GM23338 (cell line): ENCODE measurements at regions not wholly inside any gene's neighbourhood (a gene's known extent, or its start where the extent isn't known, plus 50 kb on each side); places are given as distances from the start of the nearest gene placed in this dataset.
"Not testable (repeated sequence)": the region's sequence is repeated elsewhere in the genome, so short reads cannot be mapped to it uniquely, and the experiment has no call there.

Source experiments
- ATAC-seq: fragments of 200-7000 bp; cut with Tn5 transposase; 3 replicates; pipeline ENCODE4 v1.9.1; 2020
- DNase-seq: peaks from one replicate; pipeline ENCODE4 v3.0.0-alpha.2; 2015; ENCODE audit warnings: low spot score
- H2AFZ ChIP-seq: fragments of 200-600 bp; sonication (generic); 2 replicates; pipeline ENCODE4 v1.8.0; 2016; ENCODE audit warnings: antibody characterized with exemption, mild to moderate bottlenecking, moderate library complexity
- H3F3A ChIP-seq: fragments of 200-600 bp; sonication (generic); replicated peaks from 2 replicates; pipeline ENCODE4 v1.8.0; 2017; ENCODE audit warnings: antibody characterized with exemption, mixed run types, low read depth
- H3K27ac ChIP-seq: fragments of 200-600 bp; sonication (generic); 2 replicates; pipeline ENCODE4 v1.6.1; 2016; ENCODE audit warnings: low read depth
- H3K27me3 ChIP-seq: fragments of 200-600 bp; sonication (generic); 2 replicates; pipeline ENCODE4 v1.8.0; 2016; ENCODE audit warnings: mild to moderate bottlenecking, mixed run types, moderate library complexity; ENCODE audit not compliant: insufficient read depth
- H3K36me3 ChIP-seq: fragments of 200-600 bp; sonication (generic); 2 replicates; pipeline ENCODE4 v1.8.0; 2016; ENCODE audit warnings: mild to moderate bottlenecking; ENCODE audit not compliant: insufficient read depth
- H3K4me1 ChIP-seq: fragments of 200-600 bp; sonication (generic); 2 replicates; pipeline ENCODE4 v1.8.0; 2016; ENCODE audit warnings: mild to moderate bottlenecking, moderate library complexity; ENCODE audit not compliant: insufficient read depth
- H3K4me2 ChIP-seq: fragments of 200-600 bp; sonication (generic); 2 replicates; pipeline ENCODE4 v1.7.1; 2017; ENCODE audit warnings: mixed run types
- H3K4me3 ChIP-seq: fragments of 200-600 bp; sonication (generic); 2 replicates; pipeline ENCODE4 v1.6.1; 2016; ENCODE audit warnings: mixed run types
- H3K79me2 ChIP-seq: fragments of 200-600 bp; sonication (generic); replicated peaks from 2 replicates; pipeline ENCODE4 v1.8.0; 2017; ENCODE audit warnings: mild to moderate bottlenecking; ENCODE audit not compliant: insufficient read depth
- H3K9me2 ChIP-seq: fragments of 200-600 bp; sonication (generic); 2 replicates; pipeline ENCODE4 v1.8.0; 2017; ENCODE audit not compliant: insufficient read depth
- H4K20me1 ChIP-seq: fragments of 200-600 bp; sonication (generic); replicated peaks from 2 replicates; pipeline ENCODE4 v1.8.0; 2017; ENCODE audit warnings: mild to moderate bottlenecking; ENCODE audit not compliant: insufficient read depth
- H3K27ac Mint-ChIP-seq: 2 replicates; pipeline ENCODE4 v1.8.0; 2020; ENCODE audit warnings: inconsistent platforms, mild to moderate bottlenecking, moderate library complexity, mixed read lengths
- H3K27me3 Mint-ChIP-seq: 3 replicates; pipeline ENCODE4 v1.8.0; 2022; ENCODE audit warnings: low read depth, mild to moderate bottlenecking, moderate library complexity, mixed read lengths, inconsistent platforms; ENCODE audit not compliant: insufficient read depth, poor library complexity
- H3K36me3 Mint-ChIP-seq: 3 replicates; pipeline ENCODE4 v1.8.0; 2021; ENCODE audit warnings: low read depth, mild to moderate bottlenecking, inconsistent platforms, moderate library complexity, mixed read lengths
- H3K4me1 Mint-ChIP-seq: 3 replicates; pipeline ENCODE4 v1.8.0; 2020; ENCODE audit warnings: mild to moderate bottlenecking, inconsistent platforms, mixed read lengths
- H3K4me3 Mint-ChIP-seq: 3 replicates; pipeline ENCODE4 v1.8.0; 2021; ENCODE audit warnings: moderate library complexity, mild to moderate bottlenecking, inconsistent platforms, mixed read lengths
- H3K9me3 Mint-ChIP-seq: 3 replicates; pipeline ENCODE4 v1.8.0; 2020; ENCODE audit warnings: moderate library complexity, mild to moderate bottlenecking, inconsistent platforms, mixed read lengths
- POLR2AphosphoS5 ChIP-seq: IDR thresholded peaks from 2 replicates; pipeline ENCODE4 v1.6.1; 2016; ENCODE audit warnings: antibody characterized with exemption, low read depth
- REST ChIP-seq: IDR thresholded peaks from one replicate; pipeline ENCODE4 v1.6.1; 2018; ENCODE audit warnings: antibody characterized with exemption; ENCODE audit not compliant: unreplicated experiment
- STAT1 ChIP-seq: IDR thresholded peaks from one replicate; pipeline ENCODE4 v1.6.1; 2016; ENCODE audit warnings: antibody characterized with exemption; ENCODE audit not compliant: unreplicated experiment
- TF ChIP-seq, protein P1 (sequence below): IDR thresholded peaks from 2 replicates; pipeline ENCODE4 v1.6.1; 2016; ENCODE audit warnings: antibody characterized with exemption

- TF ChIP-seq, protein P1, sequence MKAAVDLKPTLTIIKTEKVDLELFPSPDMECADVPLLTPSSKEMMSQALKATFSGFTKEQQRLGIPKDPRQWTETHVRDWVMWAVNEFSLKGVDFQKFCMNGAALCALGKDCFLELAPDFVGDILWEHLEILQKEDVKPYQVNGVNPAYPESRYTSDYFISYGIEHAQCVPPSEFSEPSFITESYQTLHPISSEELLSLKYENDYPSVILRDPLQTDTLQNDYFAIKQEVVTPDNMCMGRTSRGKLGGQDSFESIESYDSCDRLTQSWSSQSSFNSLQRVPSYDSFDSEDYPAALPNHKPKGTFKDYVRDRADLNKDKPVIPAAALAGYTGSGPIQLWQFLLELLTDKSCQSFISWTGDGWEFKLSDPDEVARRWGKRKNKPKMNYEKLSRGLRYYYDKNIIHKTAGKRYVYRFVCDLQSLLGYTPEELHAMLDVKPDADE, result no peak
- TF ChIP-seq STAT1 (no peak), POLR2AphosphoS5 (no peak), REST (no peak)
Observed at GRCh38 chr3:66648975-66649374, 148.2 kb upstream of the LRIG1 start (continued).

DNA sequence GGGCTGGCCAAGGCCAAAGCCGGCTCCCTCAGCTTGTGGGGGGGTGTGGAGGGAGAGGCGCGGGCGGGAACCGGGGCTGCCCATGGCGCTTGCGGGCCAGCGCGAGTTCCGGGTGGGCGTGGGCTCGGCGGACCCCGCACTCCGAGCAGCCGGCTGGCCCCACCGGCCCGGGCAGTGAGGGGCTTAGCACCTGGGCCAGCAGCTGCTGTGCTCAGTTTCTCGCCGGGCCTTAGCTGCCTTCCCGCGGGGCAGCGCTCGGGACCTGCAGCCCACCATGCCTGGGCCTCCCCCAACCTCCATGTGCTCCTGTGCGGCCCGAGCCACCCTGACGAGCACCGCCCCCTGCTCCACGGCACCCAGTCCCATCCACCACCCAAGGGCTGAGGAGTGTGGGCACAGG, 150.7 kb upstream of the LRIG1 start:
- H3K9me2 ChIP-seq, ATAC-seq, H3K4me3 ChIP-seq, H2AFZ ChIP-seq, DNase-seq, H3K27me3 ChIP-seq, H3K4me3 Mint-ChIP-seq, H3K27ac ChIP-seq, H3K36me3 Mint-ChIP-seq, H3K27ac Mint-ChIP-seq, H3K4me2 ChIP-seq, H3K9me3 Mint-ChIP-seq, H4K20me1 ChIP-seq, H3K27me3 Mint-ChIP-seq, H3K79me2 ChIP-seq, H3K4me1 ChIP-seq, H3K36me3 ChIP-seq, H3F3A ChIP-seq: not testable (repeated sequence)
- H3K4me1 Mint-ChIP-seq, result peaks cover 13% of the 10 kb centered on the region; the same call in 2 of the 3 replicates

GRCh38 chr3:66652100-66652499, 151.3 kb upstream of the LRIG1 start:
- not testable (repeated sequence) for H3K27me3 Mint-ChIP-seq, H3K27me3 ChIP-seq, DNase-seq, H3K4me2 ChIP-seq, H3K36me3 ChIP-seq, H3K4me3 ChIP-seq, H3K27ac ChIP-seq, H3K27ac Mint-ChIP-seq, ATAC-seq, H3K36me3 Mint-ChIP-seq, H3F3A ChIP-seq, H3K9me3 Mint-ChIP-seq, H3K4me1 ChIP-seq, H3K9me2 ChIP-seq, H3K79me2 ChIP-seq, H3K4me3 Mint-ChIP-seq, H4K20me1 ChIP-seq
- 0 out of 2 replicates have a peak overlapping the region, but pooled peaks have one; percentile 43 for H2AFZ ChIP-seq
- peaks cover 19% of the 10 kb centered on the region; the same call in 2 of the 3 replicates for H3K4me1 Mint-ChIP-seq
